ENCODE measurements at regions not wholly inside any gene's neighbourhood (a gene's known extent, or its start where the extent isn't known, plus 50 kb on each side); places are given as distances from the start of the nearest gene placed in this dataset.

DNA sequence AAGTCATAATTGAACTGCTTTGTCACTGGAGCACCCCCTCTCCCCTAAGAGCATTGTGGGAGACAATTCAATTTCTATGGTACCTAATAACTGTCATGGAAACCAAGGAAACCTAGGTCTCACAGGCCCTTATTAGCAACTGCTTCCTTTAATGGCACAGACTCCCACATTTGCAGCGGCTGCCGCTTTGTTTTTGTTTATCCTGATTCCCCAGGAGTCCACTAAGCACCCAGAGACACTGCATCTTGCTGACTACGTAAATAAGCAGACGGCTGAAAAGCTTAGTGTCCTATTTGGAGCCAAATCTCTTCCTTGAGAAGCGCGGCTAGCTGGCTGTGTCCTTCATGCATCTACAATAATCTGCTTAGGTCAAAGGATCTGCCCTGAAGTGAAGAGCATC, 494.4 kb downstream of the TMA16 start:
- Histone ChIP-seq H3K4me1 (no peaks in the 10 kb centered on the region), H3K4me3 (no peak overlapping the region), H3K27ac (no peak overlapping the region), H3K27me3 (no peaks in the 10 kb centered on the region), H3K36me3 (no peaks in the 10 kb centered on the region), H3K9me3 (no peaks in the 10 kb centered on the region)
- intact Hi-C loops (cut with DNase I; ENCODE audit: low total_unique reads), result no loop called here
- DNase-seq, result peak in 1 of 2 donors; percentile 5
- TF ChIP-seq POLR2AphosphoS5 (IDR thresholded peaks at IDR 0.05) (no peak), EP300 (IDR thresholded peaks at IDR 0.05) (no peak)
- TF ChIP-seq, protein P1, sequence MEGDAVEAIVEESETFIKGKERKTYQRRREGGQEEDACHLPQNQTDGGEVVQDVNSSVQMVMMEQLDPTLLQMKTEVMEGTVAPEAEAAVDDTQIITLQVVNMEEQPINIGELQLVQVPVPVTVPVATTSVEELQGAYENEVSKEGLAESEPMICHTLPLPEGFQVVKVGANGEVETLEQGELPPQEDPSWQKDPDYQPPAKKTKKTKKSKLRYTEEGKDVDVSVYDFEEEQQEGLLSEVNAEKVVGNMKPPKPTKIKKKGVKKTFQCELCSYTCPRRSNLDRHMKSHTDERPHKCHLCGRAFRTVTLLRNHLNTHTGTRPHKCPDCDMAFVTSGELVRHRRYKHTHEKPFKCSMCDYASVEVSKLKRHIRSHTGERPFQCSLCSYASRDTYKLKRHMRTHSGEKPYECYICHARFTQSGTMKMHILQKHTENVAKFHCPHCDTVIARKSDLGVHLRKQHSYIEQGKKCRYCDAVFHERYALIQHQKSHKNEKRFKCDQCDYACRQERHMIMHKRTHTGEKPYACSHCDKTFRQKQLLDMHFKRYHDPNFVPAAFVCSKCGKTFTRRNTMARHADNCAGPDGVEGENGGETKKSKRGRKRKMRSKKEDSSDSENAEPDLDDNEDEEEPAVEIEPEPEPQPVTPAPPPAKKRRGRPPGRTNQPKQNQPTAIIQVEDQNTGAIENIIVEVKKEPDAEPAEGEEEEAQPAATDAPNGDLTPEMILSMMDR (IDR thresholded peaks at IDR 0.05), result no peak
- WGBS, 5 donors, result 44 to 58% (median 52%) methylated on average over 6 of the region's 6 CpGs

DNA sequence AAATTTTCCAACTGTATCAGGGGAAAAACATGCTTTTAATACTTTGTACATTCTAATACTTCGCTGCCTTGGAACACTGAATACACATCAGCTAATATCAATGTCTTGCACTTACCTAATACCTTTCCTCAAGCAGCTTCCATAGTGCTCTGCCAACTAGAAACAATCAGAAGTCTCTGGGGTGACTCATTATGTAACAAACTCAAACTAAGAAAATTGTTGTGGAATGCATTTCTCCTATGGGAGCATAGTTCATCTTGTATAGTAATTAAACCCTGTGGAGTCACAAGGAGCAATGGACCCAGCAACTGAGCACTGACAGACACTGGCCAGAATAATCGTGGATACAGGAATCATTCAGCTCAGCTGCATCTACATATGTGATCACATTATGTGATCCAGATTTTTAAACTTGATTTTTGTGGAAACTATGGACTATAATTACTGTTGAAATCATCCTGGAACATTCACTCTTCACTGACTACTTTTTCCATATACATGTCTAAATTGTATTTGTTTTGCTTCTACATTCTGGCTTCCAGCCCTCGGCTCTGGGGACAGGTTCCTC, 496.9 kb downstream of the TMA16 start:
- no peaks in the 10 kb centered on the region for H3K36me3 ChIP-seq
- H3K4me3 ChIP-seq, result no peak overlapping the region
- WGBS, 5 donors, result 53 to 66% (median 61%) methylated on average over 3 of the region's 3 CpGs
- H3K9me3 ChIP-seq, result no peaks in the 10 kb centered on the region
- H3K27ac ChIP-seq, result no peak overlapping the region
- no peak for DNase-seq
- H3K4me1 ChIP-seq, result no peaks in the 10 kb centered on the region
- intact Hi-C loops (cut with DNase I; ENCODE audit: low total_unique reads), result no loop called here
- no peaks in the 10 kb centered on the region for H3K27me3 ChIP-seq
- TF ChIP-seq POLR2AphosphoS5 (IDR thresholded peaks at IDR 0.05) (no peak), POLR2A (IDR thresholded peaks at IDR 0.05) (no peak), EP300 (IDR thresholded peaks at IDR 0.05) (no peak)
- TF ChIP-seq, protein P1 (IDR thresholded peaks at IDR 0.05), result no peak

DNA sequence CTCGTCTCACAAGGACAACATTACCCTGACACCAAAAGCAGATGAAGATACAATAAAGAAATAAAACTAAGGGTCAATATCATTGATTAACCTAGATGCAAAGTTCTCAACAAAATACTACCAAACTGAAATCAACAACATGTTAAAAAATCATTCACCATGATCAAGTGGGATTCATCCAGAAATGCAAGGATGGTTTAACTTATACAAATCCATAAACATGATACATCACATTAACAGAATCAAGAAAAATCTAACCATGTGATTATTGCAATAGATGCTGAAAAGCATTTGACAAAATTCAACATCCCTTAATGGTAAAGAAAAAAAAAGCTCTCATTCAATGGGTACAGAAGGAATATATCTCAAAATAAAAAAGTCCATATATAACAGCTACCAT, 514.9 kb downstream of the TMA16 start:
- TF ChIP-seq EP300 (IDR thresholded peaks at IDR 0.05) (no peak), POLR2AphosphoS5 (IDR thresholded peaks at IDR 0.05) (no peak), POLR2A (IDR thresholded peaks at IDR 0.05) (no peak)
- TF ChIP-seq, protein P1 (IDR thresholded peaks at IDR 0.05), result no peak
- no peaks in the 10 kb centered on the region for H3K4me1 ChIP-seq
- H3K36me3 ChIP-seq, result no peaks in the 10 kb centered on the region
- no peak overlapping the region for H3K4me3 ChIP-seq
- WGBS, 5 donors, result 76 to 83% (median 79%) methylated on average over 1 of the region's 1 CpG
- peaks cover 0 to 4% (median 0%) of the 10 kb centered on the region in 4 donors for H3K9me3 ChIP-seq
- DNase-seq, result no peak
- intact Hi-C loops (cut with DNase I; ENCODE audit: low total_unique reads), result no loop called here
- H3K27ac ChIP-seq, result no peak overlapping the region
- H3K27me3 ChIP-seq, result no peaks in the 10 kb centered on the region

DNA sequence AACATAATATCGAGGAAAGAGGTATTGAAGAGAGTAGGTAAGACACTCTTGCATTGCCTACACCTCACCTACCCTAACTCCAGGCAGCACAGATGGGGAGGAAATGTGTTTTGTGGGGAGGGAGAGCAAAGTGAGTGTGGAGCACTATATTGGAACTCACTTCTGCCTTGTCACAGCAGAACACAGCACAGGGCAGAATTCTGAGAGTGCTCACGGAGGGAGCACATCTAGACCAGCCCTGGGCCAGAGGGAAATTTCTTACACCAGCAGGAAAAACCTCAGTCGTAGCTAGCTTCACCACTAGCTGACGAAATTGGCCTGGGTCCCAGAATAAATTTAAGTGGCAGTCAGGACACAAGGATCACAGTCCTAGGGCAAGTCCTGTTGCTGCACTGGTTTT, 517.3 kb downstream of the TMA16 start:
- Histone ChIP-seq H3K27ac (no peak overlapping the region), H3K36me3 (no peaks in the 10 kb centered on the region), H3K4me3 (no peak overlapping the region), H3K4me1 (no peaks in the 10 kb centered on the region), H3K27me3 (no peaks in the 10 kb centered on the region), H3K9me3 (no peaks in the 10 kb centered on the region)
- intact Hi-C loops (cut with DNase I; ENCODE audit: low total_unique reads), result loop anchor here (10.0 kb wide), 1 partner anchor 457 kb away; no protein-coding TSS in a partner anchor
- DNase-seq, result peak in 1 of 2 donors; percentile 2
- TF ChIP-seq POLR2A (IDR thresholded peaks at IDR 0.05) (no peak), EP300 (IDR thresholded peaks at IDR 0.05) (no peak), POLR2AphosphoS5 (IDR thresholded peaks at IDR 0.05) (no peak)
- TF ChIP-seq, protein P1 (IDR thresholded peaks at IDR 0.05), result no peak
- 46 to 72% (median 59%) methylated on average over 4 of the region's 4 CpGs for WGBS, 5 donors

Data from stomach (tissue), 8 donors.